NOMO-1 (cell line): ENCODE measurements at regions not wholly inside any gene's neighbourhood (a gene's known extent, or its start where the extent isn't known, plus 50 kb on each side); places are given as distances from the start of the nearest gene placed in this dataset.

Source experiments
- DNase-seq, 2 experiments: peaks; one replicate each; lab custom pipeline; 2025; ENCODE audit not compliant: unreplicated experiment in 2 of 2; lab: John Stamatoyannopoulos, UW

GRCh38 chr4:181952478-181952877, 290.7 kb upstream of the TENM3 start:
- no peak for DNase-seq

- no peak for DNase-seq
These were observed 286.7 kb upstream of the TENM3 start for GRCh38 chr4:181956512-181956911.

- DNase-seq = no peak
These were observed 286.1 kb upstream of the TENM3 start for GRCh38 chr4:181957088-181957487.

GRCh38 chr4:181958446-181958845, 284.8 kb upstream of the TENM3 start:
- no peak for DNase-seq

GRCh38 chr4:181959121-181959520, 284.1 kb upstream of the TENM3 start:
- no peak for DNase-seq

- DNase-seq = no peak
These were observed 282.8 kb upstream of the TENM3 start for GRCh38 chr4:181960384-181960783.

- DNase-seq = no peak
These were observed 280.9 kb upstream of the TENM3 start for GRCh38 chr4:181962321-181962720.

- no peak for DNase-seq
These were observed 278.5 kb upstream of the TENM3 start for GRCh38 chr4:181964731-181965130.

- no peak for DNase-seq
These were observed 277.1 kb upstream of the TENM3 start for GRCh38 chr4:181966104-181966551.

GRCh38 chr4:181967401-181967800, 275.8 kb upstream of the TENM3 start:
- DNase-seq = no peak

- no peak for DNase-seq
These were observed 274.8 kb upstream of the TENM3 start for GRCh38 chr4:181968371-181968770.

- DNase-seq = no peak
These were observed 274.1 kb upstream of the TENM3 start for GRCh38 chr4:181969151-181969550.

- no peak for DNase-seq
These were observed 272.8 kb upstream of the TENM3 start for GRCh38 chr4:181970366-181970765.

GRCh38 chr4:181971411-181971810, 271.8 kb upstream of the TENM3 start:
- peak in 1 of 2 experiments; percentile 53 for DNase-seq

GRCh38 chr4:181971973-181972372, 271.2 kb upstream of the TENM3 start:
- DNase-seq = no peak

- DNase-seq = no peak
These were observed 266.4 kb upstream of the TENM3 start for GRCh38 chr4:181976764-181977163.

- DNase-seq = no peak
These were observed 260.8 kb upstream of the TENM3 start for GRCh38 chr4:181982437-181982836.

- DNase-seq = no peak
These were observed 260.3 kb upstream of the TENM3 start for GRCh38 chr4:181982856-181983255.

- no peak for DNase-seq
These were observed 255.8 kb upstream of the TENM3 start for GRCh38 chr4:181987392-181987791.

- DNase-seq = no peak
These were observed 254.1 kb upstream of the TENM3 start for GRCh38 chr4:181989071-181989470.

- DNase-seq = no peak
These were observed 251.7 kb upstream of the TENM3 start for GRCh38 chr4:181991369-181992108.

- DNase-seq = no peak
These were observed 244.6 kb upstream of the TENM3 start for GRCh38 chr4:181998398-181999295.
